GM21381 (cell line): ENCODE measurements at regions not wholly inside any gene's neighbourhood (a gene's known extent, or its start where the extent isn't known, plus 50 kb on each side); places are given as distances from the start of the nearest gene placed in this dataset.

Source experiments
- ATAC-seq: cut with Tn5 transposase; IDR thresholded peaks from one replicate; pipeline ENCODE4 v1.9.1; 2021; ENCODE audit warnings: mild to moderate bottlenecking, moderate library complexity; ENCODE audit not compliant: unreplicated experiment

- ATAC-seq: no peak
Measured at GRCh38 chr13:95352486-95352885, 51.2 kb upstream of the ABCC4 start.

DNA sequence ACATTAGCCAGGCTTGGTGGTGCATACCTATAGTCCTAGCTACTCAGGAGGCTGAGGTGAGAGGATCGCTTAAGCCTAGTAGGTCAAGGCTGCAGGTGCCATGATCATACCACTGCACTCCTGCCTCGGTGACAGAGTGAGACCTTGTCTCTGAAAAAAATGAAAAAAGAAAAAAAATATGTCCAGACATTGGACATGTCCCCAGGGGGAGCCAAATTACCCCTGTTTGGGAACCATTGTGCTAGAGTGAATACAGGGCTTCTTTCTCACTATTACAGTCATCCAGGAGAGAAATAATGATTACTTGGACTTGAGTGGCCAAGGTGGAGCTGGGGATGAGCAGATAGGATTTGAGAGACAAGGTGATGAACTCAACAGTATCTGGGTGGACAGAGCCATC, 52.9 kb upstream of the ABCC4 start:
- ATAC-seq: no peak

DNA sequence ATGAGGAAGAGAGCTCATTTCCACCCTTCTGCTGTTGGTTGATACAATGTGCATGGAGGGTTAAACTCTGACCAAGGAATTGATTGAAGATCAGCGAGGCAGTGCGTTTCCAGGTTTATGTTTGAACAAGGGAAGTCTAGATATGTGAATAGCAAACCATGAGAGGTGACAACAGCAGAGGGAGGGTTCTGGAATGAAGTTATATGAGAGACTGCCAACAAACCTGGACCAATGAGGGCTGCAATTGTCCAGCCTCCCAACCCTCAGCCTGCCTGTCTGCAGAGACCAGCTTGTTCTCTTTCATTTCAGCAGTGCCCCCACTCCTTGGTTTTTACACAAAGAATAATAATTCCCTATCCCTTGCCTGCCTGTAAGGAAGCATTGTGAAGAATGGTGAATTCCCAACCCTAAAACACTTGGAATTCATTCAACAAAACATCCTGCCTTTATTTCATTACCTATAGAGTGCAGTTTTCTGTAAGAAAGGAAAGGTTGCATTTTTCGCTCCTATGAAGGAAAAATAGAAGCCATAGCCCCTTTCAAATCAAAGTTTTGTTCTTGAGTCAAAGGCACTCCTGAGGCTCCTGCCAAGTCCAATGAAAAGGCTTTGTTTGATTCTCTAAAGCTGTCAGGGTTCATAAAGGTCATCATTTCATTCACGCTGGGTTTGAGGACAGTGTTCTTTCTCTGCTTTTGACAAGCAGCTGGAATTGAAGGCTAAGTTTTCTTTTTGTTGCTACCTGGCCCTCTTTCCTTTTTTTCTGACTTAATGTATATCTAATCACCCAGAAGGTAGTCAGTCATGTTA, 53.6 kb upstream of the ABCC4 start:
- no peak for ATAC-seq

DNA sequence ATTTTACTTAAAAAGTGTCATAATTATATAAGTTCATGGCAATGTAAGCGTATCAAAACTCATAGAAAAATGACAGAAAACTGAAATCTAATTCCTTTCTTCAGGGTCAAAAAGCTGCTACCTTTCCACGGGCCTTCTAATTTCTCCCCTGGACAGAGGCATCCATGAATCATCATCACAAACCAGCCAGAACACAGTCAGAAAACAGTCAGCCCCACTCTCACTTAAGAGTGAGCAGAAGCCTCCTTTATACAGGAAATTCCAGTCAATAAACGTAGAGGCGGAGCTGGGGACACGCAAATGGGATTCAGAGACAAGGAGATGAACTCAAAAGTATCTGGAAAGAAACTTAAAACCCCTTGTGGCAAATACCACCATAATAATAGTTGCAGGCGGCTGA, 54.2 kb upstream of the ABCC4 start:
- no peak for ATAC-seq

GRCh38 chr13:95356916-95357315, 55.7 kb upstream of the ABCC4 start:
- ATAC-seq: no peak

GRCh38 chr13:95357875-95358274, 56.6 kb upstream of the ABCC4 start:
- no peak for ATAC-seq

- ATAC-seq: no peak
Measured at GRCh38 chr13:95360052-95360451, 58.8 kb upstream of the ABCC4 start.

DNA sequence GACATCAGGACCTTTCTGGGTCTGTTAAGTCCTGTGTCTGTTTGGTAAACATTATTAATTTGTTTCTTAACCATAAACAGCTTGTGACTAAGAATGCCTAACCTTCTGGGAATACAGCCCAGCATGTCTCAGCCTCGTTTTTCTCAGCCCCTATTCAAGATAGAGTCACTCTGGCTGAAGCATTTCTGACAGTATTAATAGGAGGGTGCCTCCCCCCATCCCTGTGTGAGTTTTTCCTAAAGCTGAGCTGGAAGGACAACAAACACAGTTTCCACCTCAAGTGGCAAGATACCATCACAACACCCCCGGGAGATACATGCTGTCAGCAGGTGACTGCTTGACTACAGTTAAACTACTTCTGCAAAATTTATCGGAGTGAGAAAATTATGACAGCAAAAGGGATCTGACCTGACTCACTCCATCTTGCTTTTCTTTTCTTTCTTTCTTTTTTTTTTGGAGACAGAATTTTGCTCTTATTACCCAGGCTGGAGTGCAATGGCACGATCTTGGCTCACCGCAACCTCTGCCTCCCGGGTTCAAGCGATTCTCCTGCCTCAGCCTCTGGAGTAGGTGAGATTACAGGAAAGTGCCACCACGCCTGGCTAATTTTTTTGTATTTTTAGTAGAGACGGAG, 59.3 kb upstream of the ABCC4 start:
- no peak for ATAC-seq

GRCh38 chr13:95361686-95362085, 60.4 kb upstream of the ABCC4 start:
- no peak for ATAC-seq

GRCh38 chr13:95362666-95363065, 61.4 kb upstream of the ABCC4 start:
- no peak for ATAC-seq

GRCh38 chr13:95367309-95367843, 66.1 kb upstream of the ABCC4 start:
- ATAC-seq: no peak

- no peak for ATAC-seq
Measured at GRCh38 chr13:95368998-95369397, 67.7 kb upstream of the ABCC4 start.

DNA sequence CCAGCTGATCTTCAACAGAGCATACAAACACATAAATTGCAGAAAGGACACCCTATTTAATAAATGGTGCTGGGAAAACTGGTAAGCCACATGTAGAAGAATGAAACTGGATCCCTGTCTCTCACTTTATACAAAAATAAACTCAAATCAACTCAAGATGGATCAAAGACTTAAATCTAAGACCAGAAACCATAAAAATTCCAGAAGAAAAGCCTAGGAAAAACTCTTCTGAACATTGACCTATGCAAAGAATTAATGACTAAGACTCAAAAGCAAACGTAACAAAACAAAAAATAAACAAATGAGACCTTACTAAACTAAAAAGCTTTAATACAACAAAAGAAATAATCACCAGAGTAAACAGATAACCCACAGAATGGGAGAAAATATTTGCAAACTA, 74.5 kb upstream of the ABCC4 start:
- no peak for ATAC-seq

DNA sequence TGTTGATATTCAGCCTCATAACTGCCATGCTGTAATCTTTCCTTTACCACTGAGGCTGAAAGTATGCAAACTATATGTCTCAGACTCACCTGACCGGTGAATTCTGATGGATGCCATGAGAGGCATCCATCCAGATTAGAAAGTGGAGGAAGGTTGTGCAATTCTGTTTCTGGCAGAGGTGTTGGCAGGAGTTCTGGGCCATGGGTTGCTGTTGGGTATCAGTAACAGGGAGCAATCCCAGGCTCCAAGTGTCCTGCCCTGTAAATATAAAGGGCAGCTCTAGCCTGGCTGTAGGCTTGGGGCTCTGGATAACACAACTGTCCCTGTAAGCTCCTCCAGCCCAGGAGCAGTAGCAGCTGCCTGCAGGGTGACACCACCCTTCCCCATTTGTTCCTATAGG, 77.4 kb upstream of the ABCC4 start:
- ATAC-seq: no peak

GRCh38 chr13:95380468-95381211, 79.4 kb upstream of the ABCC4 start:
- peak; percentile 85 for ATAC-seq

GRCh38 chr13:95381212-95381527, 79.9 kb upstream of the ABCC4 start:
- no peak for ATAC-seq

GRCh38 chr13:95382411-95382810, 81.2 kb upstream of the ABCC4 start:
- no peak for ATAC-seq

DNA sequence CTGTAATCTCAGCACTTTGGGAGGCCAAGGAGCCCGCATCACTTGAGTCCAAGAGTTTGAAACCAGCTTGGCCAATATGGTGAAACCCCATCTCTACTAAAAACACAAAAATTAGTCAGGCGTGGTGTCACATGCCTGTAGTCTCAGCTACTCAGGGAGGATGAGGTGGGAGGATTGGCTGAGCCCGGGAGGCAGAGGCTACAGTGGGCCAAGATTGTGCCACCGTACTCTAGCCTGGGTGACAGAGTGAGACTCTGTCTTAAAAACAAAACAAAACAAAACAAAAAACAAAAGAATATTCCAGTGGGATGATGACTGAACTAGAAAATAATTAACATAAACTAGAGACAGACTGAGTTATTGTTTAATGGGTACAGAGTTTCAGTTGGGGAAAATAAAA, 81.7 kb upstream of the ABCC4 start:
- no peak for ATAC-seq

DNA sequence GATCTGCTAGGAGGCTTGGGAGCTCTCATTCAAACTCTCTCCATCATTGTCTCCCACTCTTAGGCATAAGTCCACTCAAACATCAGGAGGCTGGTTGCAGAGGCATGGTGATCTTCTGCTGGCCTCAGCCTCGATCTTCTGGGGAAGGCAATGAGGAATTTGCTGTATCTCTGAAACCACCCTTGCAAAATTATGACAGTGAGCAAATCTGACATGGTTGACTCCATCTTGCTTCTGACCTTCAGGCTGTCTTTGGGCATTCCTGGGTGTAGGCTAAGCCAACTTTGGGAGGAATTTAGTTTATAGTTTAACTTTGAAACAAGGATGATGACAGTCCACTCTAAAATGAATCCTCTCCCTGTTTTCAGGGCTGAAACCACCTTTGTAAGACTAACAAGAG, 84.1 kb upstream of the ABCC4 start:
- ATAC-seq: no peak

DNA sequence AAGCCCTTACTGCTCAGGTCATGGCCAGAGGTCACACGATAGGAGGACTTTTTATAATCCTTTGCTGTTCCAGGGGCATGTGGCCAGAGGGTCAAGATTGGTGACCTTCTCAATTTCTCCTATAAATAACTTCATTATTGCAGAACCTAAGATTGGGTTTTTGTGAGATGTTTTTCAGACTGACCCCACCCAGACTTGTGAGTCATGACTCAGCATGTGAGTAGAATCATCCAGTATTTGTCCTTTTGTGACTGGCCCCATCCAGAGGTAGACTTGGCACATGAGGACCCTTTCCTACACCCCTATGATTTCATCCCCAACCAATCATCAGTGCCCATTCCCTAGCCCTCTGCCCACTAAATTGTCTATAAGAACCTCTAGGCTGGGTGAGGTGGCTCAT, 84.5 kb upstream of the ABCC4 start:
- ATAC-seq: no peak

- no peak for ATAC-seq
Measured at GRCh38 chr13:95386370-95386769, 85.1 kb upstream of the ABCC4 start.

DNA sequence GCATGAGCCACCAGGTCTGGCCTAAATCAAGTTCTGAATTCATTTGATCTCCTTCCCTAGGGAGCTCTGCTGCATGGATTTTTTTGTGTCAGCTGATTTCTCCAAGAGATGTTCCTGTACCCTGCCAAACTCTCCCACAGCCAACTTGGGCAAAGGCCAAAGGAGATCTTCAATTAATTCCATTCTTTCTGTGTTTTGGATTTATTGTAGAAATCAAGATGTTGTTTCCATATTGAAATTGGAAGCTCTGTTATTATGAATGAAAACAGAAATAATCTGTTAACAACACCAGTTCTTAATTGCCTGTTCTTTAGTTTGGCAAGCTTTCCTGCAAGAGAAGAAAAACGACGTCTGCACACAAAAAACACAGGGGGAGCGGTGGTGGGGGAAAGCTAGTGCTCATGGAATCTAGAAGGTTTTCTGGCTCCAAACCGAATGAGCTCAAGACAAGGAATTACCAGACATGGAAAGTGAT, 86.5 kb upstream of the ABCC4 start:
- ATAC-seq: no peak
